ENCODE measurements at regions not wholly inside any gene's neighbourhood (a gene's known extent, or its start where the extent isn't known, plus 50 kb on each side); places are given as distances from the start of the nearest gene placed in this dataset.

DNA sequence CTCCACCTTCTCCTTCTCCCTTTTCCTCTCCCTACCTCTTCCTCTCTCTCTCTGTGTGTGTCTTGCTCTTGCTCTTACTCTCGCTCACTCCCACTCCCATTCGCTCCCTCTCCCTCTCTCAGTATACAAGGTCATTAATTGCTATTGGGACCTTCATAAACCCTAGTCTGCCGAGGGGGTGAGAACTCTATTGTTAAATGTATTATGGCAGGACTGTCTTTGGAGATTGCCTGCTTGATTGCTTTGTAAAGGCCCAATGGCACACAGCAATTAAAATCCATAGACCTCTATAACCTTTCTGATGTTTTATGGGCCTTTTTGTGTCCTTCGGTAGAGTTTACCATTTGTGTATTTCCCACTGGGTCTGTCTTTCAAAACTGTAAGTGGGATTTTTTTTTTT is 465.9 kb downstream of the ANXA1 start:
- Histone ChIP-seq H3K27ac (ENCODE audit: low read length) (no peak overlapping the region), H3K9me3 (no peaks in the 10 kb centered on the region), H3K4me1 (ENCODE audit: control insufficient read depth in 1 of 2, extremely low read depth in 1 of 2, insufficient read depth in 2 of 2, low read length in 2 of 2) (no peaks in the 10 kb centered on the region), H3K36me3 (ENCODE audit: control insufficient read depth in 2 of 2, extremely low read depth in 1 of 2, insufficient read depth in 1 of 2, low read length in 1 of 2) (no peaks in the 10 kb centered on the region), H3K27me3 (replicated peaks in 1 of 2; ENCODE audit: control insufficient read depth in 2 of 2, extremely low read depth in 1 of 2, insufficient read depth in 2 of 2, low read length in 1 of 2) (no peaks in the 10 kb centered on the region), H3K4me3 (ENCODE audit: control insufficient read depth in 1 of 2, extremely low read depth in 1 of 2, low read length in 1 of 2) (no peak overlapping the region)
- no CpG with 5 or more reads among the region's 4 CpGs for WGBS (ENCODE audit: insufficient coverage)
- CTCF ChIA-PET, result no interaction called here
- Mint-ChIP-seq H3K36me3 (no peaks in the 10 kb centered on the region), H3K27me3 (no peaks in the 10 kb centered on the region), H3K9me3 (peaks cover 0 to 16% (median 11%) of the 10 kb centered on the region in 3 donors), H3K27ac (no peak overlapping the region), H3K4me1 (no peaks in the 10 kb centered on the region), H3K4me3 (no peak overlapping the region)
- POLR2A ChIA-PET, result no interaction called here
- DNase-seq (no peak), ATAC-seq (replicated peaks in 1 of 4) (no peak)

DNA sequence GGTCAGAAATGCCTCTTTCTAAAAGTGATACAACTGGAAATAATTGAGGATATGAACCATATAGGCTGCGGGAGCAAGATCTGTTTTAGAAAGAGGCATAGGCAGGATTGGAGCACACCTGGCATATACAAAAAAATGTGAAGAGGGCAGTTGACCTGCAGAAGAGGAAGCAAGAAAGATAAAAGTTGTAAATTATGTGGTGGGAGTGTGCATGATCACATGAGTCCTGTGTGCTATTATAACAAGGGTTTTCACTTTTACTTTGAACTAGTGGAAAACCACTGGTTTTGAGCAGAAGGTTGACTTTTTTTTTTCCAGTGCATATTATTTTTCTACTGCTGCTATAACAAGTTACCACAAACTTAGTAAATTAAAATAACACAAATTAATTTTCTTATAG is 489.3 kb downstream of the ANXA1 start:
- ChIA-PET CTCF (no interaction called here), POLR2A (no interaction called here)
- Histone ChIP-seq H3K9me3 (no peaks in the 10 kb centered on the region), H3K27me3 (replicated peaks in 1 of 2; ENCODE audit: control insufficient read depth in 2 of 2, extremely low read depth in 1 of 2, insufficient read depth in 2 of 2, low read length in 1 of 2) (no peaks in the 10 kb centered on the region), H3K36me3 (ENCODE audit: control insufficient read depth in 2 of 2, extremely low read depth in 1 of 2, insufficient read depth in 1 of 2, low read length in 1 of 2) (no peaks in the 10 kb centered on the region), H3K4me3 (ENCODE audit: control insufficient read depth in 1 of 2, extremely low read depth in 1 of 2, low read length in 1 of 2) (no peak overlapping the region), H3K4me1 (ENCODE audit: control insufficient read depth in 1 of 2, extremely low read depth in 1 of 2, insufficient read depth in 2 of 2, low read length in 2 of 2) (no peaks in the 10 kb centered on the region), H3K27ac (ENCODE audit: low read length) (no peak overlapping the region)
- no peak overlapping the region for H3K27ac Mint-ChIP-seq
- peaks cover 3 to 12% (median 8%) of the 10 kb centered on the region in 3 donors for H3K9me3 Mint-ChIP-seq
- no peaks in the 10 kb centered on the region for H3K36me3 Mint-ChIP-seq
- H3K4me1 Mint-ChIP-seq, result no peaks in the 10 kb centered on the region
- DNase-seq, result no peak
- no peak for ATAC-seq (replicated peaks in 1 of 4)
- WGBS (ENCODE audit: insufficient coverage), result 53% methylated on average over 1 of the region's 1 CpG
- H3K27me3 Mint-ChIP-seq, result no peaks in the 10 kb centered on the region
- no peak overlapping the region for H3K4me3 Mint-ChIP-seq

DNA sequence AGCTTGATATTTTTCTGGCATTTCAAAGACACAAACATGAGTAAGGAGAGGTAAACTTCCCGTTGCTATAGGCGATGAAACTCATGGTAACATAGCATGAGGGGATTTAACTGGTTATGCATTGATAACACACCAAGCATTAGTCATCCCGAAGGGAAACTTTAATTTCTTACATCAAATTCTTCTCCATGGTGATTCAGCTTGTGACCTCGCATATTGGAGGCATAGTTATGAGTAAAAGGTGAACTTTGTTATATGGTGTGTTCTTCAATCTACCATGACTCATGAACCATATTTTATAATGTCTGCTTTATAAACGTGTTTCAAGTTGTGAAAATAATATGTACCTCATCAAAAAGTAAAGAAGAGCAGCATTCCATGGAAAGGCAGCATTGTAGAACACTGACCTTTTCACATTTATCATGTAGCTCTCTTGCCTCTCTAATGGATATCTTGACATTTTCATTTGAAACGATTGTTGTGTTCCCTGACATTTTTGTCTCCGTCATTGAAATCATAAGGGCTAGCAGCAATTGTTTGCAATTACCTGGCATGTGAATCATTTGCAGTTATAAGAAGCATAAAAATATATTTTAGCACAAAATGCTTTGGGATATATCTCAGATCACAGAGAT is 491.8 kb downstream of the ANXA1 start:
- no peaks in the 10 kb centered on the region for H3K36me3 ChIP-seq (ENCODE audit: control insufficient read depth in 2 of 2, extremely low read depth in 1 of 2, insufficient read depth in 1 of 2, low read length in 1 of 2)
- H3K4me1 ChIP-seq (ENCODE audit: control insufficient read depth in 1 of 2, extremely low read depth in 1 of 2, insufficient read depth in 2 of 2, low read length in 2 of 2), result no peaks in the 10 kb centered on the region
- H3K9me3 ChIP-seq, result no peaks in the 10 kb centered on the region
- ChIA-PET CTCF (no interaction called here), POLR2A (no interaction called here)
- H3K27me3 Mint-ChIP-seq, result no peaks in the 10 kb centered on the region
- H3K4me1 Mint-ChIP-seq, result no peaks in the 10 kb centered on the region
- H3K4me3 ChIP-seq (ENCODE audit: control insufficient read depth in 1 of 2, extremely low read depth in 1 of 2, low read length in 1 of 2), result no peak overlapping the region
- WGBS (ENCODE audit: insufficient coverage), result no CpG with 5 or more reads among the region's 7 CpGs
- H3K36me3 Mint-ChIP-seq, result no peaks in the 10 kb centered on the region
- no peak overlapping the region for H3K27ac ChIP-seq (ENCODE audit: low read length)
- ATAC-seq (replicated peaks in 1 of 4), result no peak
- H3K27me3 ChIP-seq (replicated peaks in 1 of 2; ENCODE audit: control insufficient read depth in 2 of 2, extremely low read depth in 1 of 2, insufficient read depth in 2 of 2, low read length in 1 of 2), result no peaks in the 10 kb centered on the region
- H3K27ac Mint-ChIP-seq, result no peak overlapping the region
- H3K9me3 Mint-ChIP-seq, result peaks cover 8 to 13% (median 11%) of the 10 kb centered on the region in 3 donors
- no peak overlapping the region for H3K4me3 Mint-ChIP-seq
- DNase-seq, result no peak

DNA sequence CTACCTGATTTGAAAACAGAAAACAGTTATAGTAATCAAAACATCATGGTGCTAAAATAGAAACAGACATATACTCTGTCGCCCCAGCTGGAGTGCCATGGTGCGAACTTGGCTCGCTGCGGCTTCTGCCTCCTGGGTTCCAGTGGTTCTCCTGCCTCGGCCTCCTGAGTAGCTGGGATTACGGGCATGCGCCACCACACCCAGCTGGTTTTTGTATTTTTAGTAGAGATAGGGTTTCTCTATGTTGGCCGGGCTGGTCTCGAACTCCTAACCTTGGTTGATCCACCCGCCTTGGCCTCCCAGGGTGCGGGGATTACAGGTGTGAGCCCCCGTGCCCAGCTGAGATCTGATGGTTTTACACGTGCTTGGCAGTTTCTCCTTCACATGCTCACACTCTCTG is 495.9 kb downstream of the ANXA1 start:
- no peak for ATAC-seq (replicated peaks in 1 of 4)
- Mint-ChIP-seq H3K4me3 (no peak overlapping the region), H3K27ac (no peak overlapping the region), H3K4me1 (no peaks in the 10 kb centered on the region), H3K9me3 (peaks cover 7 to 16% (median 10%) of the 10 kb centered on the region in 3 donors), H3K36me3 (no peaks in the 10 kb centered on the region), H3K27me3 (no peaks in the 10 kb centered on the region)
- no peaks in the 10 kb centered on the region for H3K36me3 ChIP-seq (ENCODE audit: control insufficient read depth in 2 of 2, extremely low read depth in 1 of 2, insufficient read depth in 1 of 2, low read length in 1 of 2)
- ChIA-PET CTCF (no interaction called here), POLR2A (no interaction called here)
- H3K27ac ChIP-seq (ENCODE audit: low read length), result no peak overlapping the region
- 92% methylated on average over 8 of the region's 13 CpGs for WGBS (ENCODE audit: insufficient coverage)
- no peaks in the 10 kb centered on the region for H3K9me3 ChIP-seq
- peaks cover 0 to 4% of the 10 kb centered on the region in 2 experiments for H3K27me3 ChIP-seq (replicated peaks in 1 of 2; ENCODE audit: control insufficient read depth in 2 of 2, extremely low read depth in 1 of 2, insufficient read depth in 2 of 2, low read length in 1 of 2)
- no peak for DNase-seq
- H3K4me3 ChIP-seq (ENCODE audit: control insufficient read depth in 1 of 2, extremely low read depth in 1 of 2, low read length in 1 of 2), result no peak overlapping the region
- H3K4me1 ChIP-seq (ENCODE audit: control insufficient read depth in 1 of 2, extremely low read depth in 1 of 2, insufficient read depth in 2 of 2, low read length in 2 of 2), result no peaks in the 10 kb centered on the region

DNA sequence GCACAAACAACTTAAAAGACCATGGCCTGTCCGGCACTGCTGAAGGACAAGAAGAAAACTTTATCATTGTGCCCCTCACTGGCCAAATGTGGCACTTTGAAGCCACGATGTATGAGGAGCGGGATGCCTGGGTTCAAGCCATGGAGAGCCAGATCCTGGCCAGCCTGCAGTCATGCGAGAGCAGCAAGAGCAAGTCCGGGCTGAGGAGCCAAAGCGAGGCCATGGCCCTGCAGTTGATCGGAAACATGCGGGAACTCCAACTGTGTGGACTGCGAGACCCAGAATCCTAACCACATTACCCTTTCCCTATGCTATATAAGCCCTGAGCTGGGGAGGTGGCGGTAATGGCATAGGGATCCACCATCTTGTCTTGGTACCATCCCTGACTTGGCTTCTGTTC is 497.9 kb downstream of the ANXA1 start:
- no peaks in the 10 kb centered on the region for H3K36me3 ChIP-seq (ENCODE audit: control insufficient read depth in 2 of 2, extremely low read depth in 1 of 2, insufficient read depth in 1 of 2, low read length in 1 of 2)
- Mint-ChIP-seq H3K9me3 (peaks cover 10 to 22% (median 13%) of the 10 kb centered on the region in 3 donors), H3K4me1 (no peaks in the 10 kb centered on the region), H3K27me3 (no peaks in the 10 kb centered on the region), H3K27ac (no peak overlapping the region), H3K36me3 (no peaks in the 10 kb centered on the region), H3K4me3 (no peak overlapping the region)
- POLR2A ChIA-PET, result no interaction called here
- no peaks in the 10 kb centered on the region for H3K9me3 ChIP-seq
- DNase-seq, result no peak
- no peak for ATAC-seq (replicated peaks in 1 of 4)
- 90% methylated on average over 6 of the region's 10 CpGs for WGBS (ENCODE audit: insufficient coverage)
- peaks cover 0 to 4% of the 10 kb centered on the region in 2 experiments for H3K27me3 ChIP-seq (replicated peaks in 1 of 2; ENCODE audit: control insufficient read depth in 2 of 2, extremely low read depth in 1 of 2, insufficient read depth in 2 of 2, low read length in 1 of 2)
- no peaks in the 10 kb centered on the region for H3K4me1 ChIP-seq (ENCODE audit: control insufficient read depth in 1 of 2, extremely low read depth in 1 of 2, insufficient read depth in 2 of 2, low read length in 2 of 2)
- no peak overlapping the region for H3K4me3 ChIP-seq (ENCODE audit: control insufficient read depth in 1 of 2, extremely low read depth in 1 of 2, low read length in 1 of 2)
- CTCF ChIA-PET, result no interaction called here
- no peak overlapping the region for H3K27ac ChIP-seq (ENCODE audit: low read length)

DNA sequence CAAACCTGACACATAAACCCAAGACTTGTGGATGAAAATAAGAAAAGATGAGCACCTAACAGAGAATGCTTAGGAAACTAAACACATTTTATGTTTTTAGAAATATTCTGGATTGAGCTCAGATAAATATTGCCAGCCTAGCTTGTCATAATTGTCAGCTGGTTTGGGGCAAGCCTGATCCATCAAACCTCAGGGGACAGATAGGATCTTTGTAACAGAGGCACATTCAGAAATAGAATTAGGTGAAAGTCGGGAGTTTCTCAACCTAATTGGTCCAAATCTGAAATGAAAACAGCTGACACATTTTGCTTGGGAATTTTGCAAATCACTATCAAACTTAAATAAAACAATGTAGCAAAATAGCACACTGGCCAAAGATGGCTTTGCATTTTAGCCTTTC is 503.7 kb downstream of the ANXA1 start:
- no CpG with 5 or more reads among the region's 1 CpG for WGBS (ENCODE audit: insufficient coverage)
- CTCF ChIA-PET, result no interaction called here

DNA sequence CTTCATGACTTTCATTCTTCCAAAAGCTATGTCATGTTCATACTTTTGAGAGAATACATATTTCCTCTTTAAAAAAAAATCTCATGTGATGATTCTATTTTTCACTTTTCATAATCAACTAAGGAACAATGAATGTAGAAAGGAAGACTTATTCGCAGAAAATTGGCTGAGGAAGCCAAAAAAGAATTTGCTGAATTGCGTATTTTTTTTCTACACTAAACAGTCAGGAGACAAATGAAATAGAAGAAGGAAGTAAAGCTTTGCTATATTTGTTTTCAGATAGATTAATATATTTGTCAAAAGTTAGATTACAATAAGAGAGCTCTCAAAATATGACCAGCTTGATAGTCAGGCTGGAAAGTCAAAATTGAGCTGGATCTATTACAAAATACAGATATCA is 504.2 kb downstream of the ANXA1 start:
- DNase-seq, result no peak
- no peaks in the 10 kb centered on the region for H3K9me3 ChIP-seq
- POLR2A ChIA-PET, result no interaction called here
- Mint-ChIP-seq H3K9me3 (peaks cover 0 to 12% (median 6%) of the 10 kb centered on the region in 3 donors), H3K4me1 (no peaks in the 10 kb centered on the region), H3K27ac (no peak overlapping the region), H3K36me3 (no peaks in the 10 kb centered on the region), H3K27me3 (no peaks in the 10 kb centered on the region), H3K4me3 (no peak overlapping the region)
- CTCF ChIA-PET, result interaction anchor here in 1 of 2 donors (0.5 kb wide), 1 partner anchor 841 kb away, joined by 3 read pairs; no protein-coding TSS in a partner anchor
- no peaks in the 10 kb centered on the region for H3K4me1 ChIP-seq (ENCODE audit: control insufficient read depth in 1 of 2, extremely low read depth in 1 of 2, insufficient read depth in 2 of 2, low read length in 2 of 2)
- H3K4me3 ChIP-seq (ENCODE audit: control insufficient read depth in 1 of 2, extremely low read depth in 1 of 2, low read length in 1 of 2), result no peak overlapping the region
- H3K27me3 ChIP-seq (replicated peaks in 1 of 2; ENCODE audit: control insufficient read depth in 2 of 2, extremely low read depth in 1 of 2, insufficient read depth in 2 of 2, low read length in 1 of 2), result no peaks in the 10 kb centered on the region
- H3K36me3 ChIP-seq (ENCODE audit: control insufficient read depth in 2 of 2, extremely low read depth in 1 of 2, insufficient read depth in 1 of 2, low read length in 1 of 2), result no peaks in the 10 kb centered on the region
- no peak for ATAC-seq (replicated peaks in 1 of 4)
- H3K27ac ChIP-seq (ENCODE audit: low read length), result no peak overlapping the region
- no CpG with 5 or more reads among the region's 2 CpGs for WGBS (ENCODE audit: insufficient coverage)

More for the DNA sequence above, 503.7 kb downstream of the ANXA1 start:
- no peaks in the 10 kb centered on the region for H3K27me3 ChIP-seq (replicated peaks in 1 of 2; ENCODE audit: control insufficient read depth in 2 of 2, extremely low read depth in 1 of 2, insufficient read depth in 2 of 2, low read length in 1 of 2)
- no peak overlapping the region for H3K27ac ChIP-seq (ENCODE audit: low read length)
- no peak overlapping the region for H3K4me3 Mint-ChIP-seq
- ATAC-seq (replicated peaks in 1 of 4) (no peak), DNase-seq (no peak)
- no peaks in the 10 kb centered on the region for H3K36me3 ChIP-seq (ENCODE audit: control insufficient read depth in 2 of 2, extremely low read depth in 1 of 2, insufficient read depth in 1 of 2, low read length in 1 of 2)
- H3K36me3 Mint-ChIP-seq, result no peaks in the 10 kb centered on the region
- POLR2A ChIA-PET, result no interaction called here
- no peaks in the 10 kb centered on the region for H3K9me3 ChIP-seq
- H3K4me1 Mint-ChIP-seq, result no peaks in the 10 kb centered on the region
- H3K27me3 Mint-ChIP-seq, result no peaks in the 10 kb centered on the region
- H3K4me3 ChIP-seq (ENCODE audit: control insufficient read depth in 1 of 2, extremely low read depth in 1 of 2, low read length in 1 of 2), result no peak overlapping the region
- peaks cover 0 to 12% (median 6%) of the 10 kb centered on the region in 3 donors for H3K9me3 Mint-ChIP-seq
- no peaks in the 10 kb centered on the region for H3K4me1 ChIP-seq (ENCODE audit: control insufficient read depth in 1 of 2, extremely low read depth in 1 of 2, insufficient read depth in 2 of 2, low read length in 2 of 2)
- H3K27ac Mint-ChIP-seq, result no peak overlapping the region

Data from T-cell (primary cell).